Fibroblast of lung (primary cell): ENCODE measurements at regions not wholly inside any gene's neighbourhood (a gene's known extent, or its start where the extent isn't known, plus 50 kb on each side); places are given as distances from the start of the nearest gene placed in this dataset.

Source experiments
- EZH2 ChIP-seq: IDR thresholded peaks from 2 replicates; pipeline ENCODE4 v1.5.1; 2012; ENCODE audit warnings: low read length, control low read depth, mild to moderate bottlenecking; ENCODE audit errors: missing control alignments
- TF ChIP-seq, protein P1 (sequence below), 2 donors: IDR thresholded peaks in 1 of 2; conservative IDR thresholded peaks in 1 of 2; 1 replicate in 1 of 2; 2 replicates in 1 of 2; pipeline ENCODE4 v1.5.1; 2011 to 2012; ENCODE audit warnings: low read length in 2 of 2, control low read depth in 1 of 2, inconsistent platforms in 1 of 2, low read depth in 1 of 2, mild to moderate bottlenecking in 1 of 2

DNA sequence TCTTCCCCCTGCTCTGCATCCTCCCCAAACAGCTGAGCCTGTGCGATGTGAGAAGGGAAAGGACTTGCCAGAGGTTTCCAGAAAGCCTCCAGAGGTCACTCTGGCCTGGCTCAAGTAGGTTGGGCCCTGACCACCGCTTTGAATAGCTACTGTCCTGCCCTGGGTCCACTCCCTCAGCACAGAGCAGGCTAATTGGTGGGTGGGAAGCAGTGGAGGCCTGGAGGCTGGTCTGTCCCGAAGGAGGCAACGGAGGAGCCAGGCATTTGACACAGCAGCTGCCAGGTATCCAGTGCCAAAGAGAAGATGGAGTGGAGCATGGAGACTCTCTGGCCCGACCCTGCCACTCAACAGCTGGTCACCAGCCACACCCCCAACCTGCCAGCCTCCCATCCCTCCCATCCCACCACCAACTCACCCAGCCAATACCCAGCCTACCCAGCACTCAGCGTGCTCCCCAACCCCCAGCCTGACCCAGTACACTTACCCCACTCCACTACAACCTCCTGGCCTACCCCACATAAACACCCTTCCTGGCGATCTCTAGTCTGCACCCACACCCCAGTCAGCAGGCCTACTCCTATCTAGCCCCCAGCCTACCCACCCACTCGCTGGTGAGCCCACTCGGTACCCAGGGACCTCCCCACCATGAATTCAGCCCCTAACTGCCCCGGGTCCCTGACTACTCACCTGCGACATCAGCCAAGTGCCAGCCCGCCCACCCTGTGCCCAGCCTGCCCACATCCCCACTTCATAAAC is 64.6 kb upstream of the COL13A1 start:
- TF ChIP-seq, protein P1, sequence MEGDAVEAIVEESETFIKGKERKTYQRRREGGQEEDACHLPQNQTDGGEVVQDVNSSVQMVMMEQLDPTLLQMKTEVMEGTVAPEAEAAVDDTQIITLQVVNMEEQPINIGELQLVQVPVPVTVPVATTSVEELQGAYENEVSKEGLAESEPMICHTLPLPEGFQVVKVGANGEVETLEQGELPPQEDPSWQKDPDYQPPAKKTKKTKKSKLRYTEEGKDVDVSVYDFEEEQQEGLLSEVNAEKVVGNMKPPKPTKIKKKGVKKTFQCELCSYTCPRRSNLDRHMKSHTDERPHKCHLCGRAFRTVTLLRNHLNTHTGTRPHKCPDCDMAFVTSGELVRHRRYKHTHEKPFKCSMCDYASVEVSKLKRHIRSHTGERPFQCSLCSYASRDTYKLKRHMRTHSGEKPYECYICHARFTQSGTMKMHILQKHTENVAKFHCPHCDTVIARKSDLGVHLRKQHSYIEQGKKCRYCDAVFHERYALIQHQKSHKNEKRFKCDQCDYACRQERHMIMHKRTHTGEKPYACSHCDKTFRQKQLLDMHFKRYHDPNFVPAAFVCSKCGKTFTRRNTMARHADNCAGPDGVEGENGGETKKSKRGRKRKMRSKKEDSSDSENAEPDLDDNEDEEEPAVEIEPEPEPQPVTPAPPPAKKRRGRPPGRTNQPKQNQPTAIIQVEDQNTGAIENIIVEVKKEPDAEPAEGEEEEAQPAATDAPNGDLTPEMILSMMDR (conservative IDR thresholded peaks at IDR 0.05 in 1 of 2, IDR thresholded peaks at IDR 0.05 in 1 of 2; ENCODE audit: low read depth in 1 of 2, low read length in 2 of 2), result no peak
- TF ChIP-seq EZH2, result no peak
